NCI-H1436 (cell line): ENCODE measurements at regions not wholly inside any gene's neighbourhood (a gene's known extent, or its start where the extent isn't known, plus 50 kb on each side); places are given as distances from the start of the nearest gene placed in this dataset.
A peak's percentile ranks its signal among the peaks of the same experiment; 100 is the strongest.
"Not testable (repeated sequence)": the region's sequence is repeated elsewhere in the genome, so short reads cannot be mapped to it uniquely, and the experiment has no call there.

ENCODE experiments used
- DNase-seq: peaks from one replicate; lab custom pipeline; 2025; lab: John Stamatoyannopoulos, UW

DNA sequence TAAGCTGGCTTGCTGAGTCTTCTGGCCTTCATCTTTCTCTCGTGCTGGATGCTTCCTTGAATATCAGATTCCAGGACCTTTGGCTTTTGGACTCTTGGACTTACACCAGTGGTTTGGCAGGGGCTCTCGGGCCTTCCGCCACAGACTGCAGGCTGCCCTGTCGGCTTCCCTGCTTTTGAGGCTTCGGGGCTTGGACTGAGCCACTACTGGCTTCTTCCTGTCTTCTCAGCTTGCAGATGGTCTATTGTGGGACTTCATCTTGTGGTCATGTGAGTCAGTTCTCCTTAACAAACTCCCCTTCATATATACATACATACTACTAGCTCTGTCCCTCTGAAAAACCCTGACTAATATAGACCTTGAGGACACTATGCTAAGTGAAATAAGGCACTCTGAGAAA, 78.3 kb upstream of the SSBP2 start:
- no peak for DNase-seq

DNA sequence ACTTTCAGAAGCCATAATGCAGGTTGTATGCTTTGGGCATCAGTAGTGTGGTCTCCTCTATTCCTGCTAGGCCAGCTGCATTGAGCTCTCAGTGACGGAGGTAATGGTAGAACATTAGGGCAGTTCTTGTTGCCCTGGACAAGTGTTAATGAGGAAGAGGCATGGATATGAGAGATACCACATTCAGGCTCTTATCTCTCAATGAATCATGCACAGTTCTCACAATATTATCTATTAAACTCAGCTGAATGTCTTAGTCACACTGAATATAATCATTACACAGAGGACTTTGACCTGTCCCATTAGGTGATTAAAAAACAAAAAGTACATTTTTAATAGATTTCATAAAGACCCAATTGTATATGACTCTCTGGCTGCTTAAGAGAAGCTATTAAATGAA, 76.6 kb upstream of the SSBP2 start:
- DNase-seq: no peak

DNA sequence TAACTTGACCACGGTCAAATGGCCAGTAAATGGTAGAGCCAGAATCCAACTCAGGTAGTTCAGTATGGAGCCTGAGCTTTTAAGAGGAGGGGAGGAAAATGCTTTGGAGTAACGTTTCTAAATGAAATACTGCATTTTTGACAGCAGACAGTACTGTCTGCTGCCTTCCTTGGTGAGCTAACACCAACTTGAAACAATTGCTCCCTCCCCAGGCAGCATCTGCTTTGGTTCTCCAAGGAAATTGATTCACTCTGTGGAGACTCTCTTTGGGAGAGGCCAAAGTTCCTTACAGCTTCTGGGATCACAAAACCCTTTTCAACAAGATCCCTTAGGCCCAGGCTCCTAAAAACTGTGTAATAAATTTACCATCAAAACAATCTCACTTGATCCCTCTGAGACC, 75.2 kb upstream of the SSBP2 start:
- DNase-seq: no peak

DNA sequence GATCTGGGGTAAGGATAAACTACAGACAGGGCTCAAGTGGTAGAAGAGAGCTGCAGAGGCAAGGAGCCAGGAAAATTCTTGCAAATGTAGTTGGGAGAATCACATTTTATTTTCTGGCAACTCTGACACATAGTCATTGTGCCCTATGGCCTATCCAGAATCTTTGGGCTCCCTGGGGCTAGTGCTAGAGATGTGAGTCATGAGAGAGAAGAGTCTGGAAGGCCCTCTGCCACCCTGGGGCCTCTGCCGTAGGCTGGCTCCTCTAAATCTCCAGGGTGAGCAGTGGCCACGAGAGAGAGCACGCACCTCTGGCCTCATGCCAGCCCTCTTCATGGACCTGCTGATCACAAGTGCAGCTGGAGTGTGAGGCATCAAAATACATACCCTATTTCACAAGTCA, 74.3 kb upstream of the SSBP2 start:
- DNase-seq: peak; percentile 52

DNA sequence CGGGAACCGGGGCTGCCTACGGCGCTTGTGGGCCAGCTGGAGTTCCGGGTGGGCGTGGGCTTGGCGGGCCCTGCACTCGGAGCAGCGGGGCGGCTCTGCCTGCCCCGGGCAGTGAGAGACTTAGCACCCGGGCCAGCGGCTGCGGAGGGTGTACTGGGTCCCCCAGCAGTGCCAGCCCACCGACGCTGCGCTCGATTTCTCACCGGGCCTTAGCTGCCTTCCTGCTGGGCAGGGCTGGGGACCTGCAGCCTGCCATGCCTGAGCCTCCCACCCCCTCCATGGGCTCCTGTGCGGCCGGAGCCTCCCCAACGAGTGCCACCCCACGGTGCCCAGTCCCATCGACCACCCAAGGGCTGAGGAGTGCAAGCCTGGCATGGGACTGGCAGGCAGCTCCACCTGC, 72.8 kb upstream of the SSBP2 start:
- not testable (repeated sequence) for DNase-seq

DNA sequence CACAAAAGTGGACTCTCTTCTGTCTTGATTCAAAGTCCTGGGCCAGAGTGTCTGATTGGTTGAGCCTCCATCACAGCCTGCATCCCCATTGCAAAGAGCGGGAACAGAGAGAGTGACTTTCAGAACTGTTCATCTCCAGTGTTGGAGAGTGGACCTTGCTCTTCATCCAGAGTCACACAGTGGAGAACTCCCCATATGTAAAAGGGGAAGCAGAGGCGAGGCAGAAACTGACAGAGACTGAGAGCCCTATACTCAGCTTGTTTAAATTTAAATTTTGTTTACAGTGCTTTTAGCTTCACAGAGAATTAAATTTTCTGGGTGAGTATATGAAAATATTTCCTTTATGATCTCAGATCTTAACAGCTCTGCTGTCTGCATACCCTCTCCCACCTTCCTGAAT, 70.0 kb upstream of the SSBP2 start:
- no peak for DNase-seq

DNA sequence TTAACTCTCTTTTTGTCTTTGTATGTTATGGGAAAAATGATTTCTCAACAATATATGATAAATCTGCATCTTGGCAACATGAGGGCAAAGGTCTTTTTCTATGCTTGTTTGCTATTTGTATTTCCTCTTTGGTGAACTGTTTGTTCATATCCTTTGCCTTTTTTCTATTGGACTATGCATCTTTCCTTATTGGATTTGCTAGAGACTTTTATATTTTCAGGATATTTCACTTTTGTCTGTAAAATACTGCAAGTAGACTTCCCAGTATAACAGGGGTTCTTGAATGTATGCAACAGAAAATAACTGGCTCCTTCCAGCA, 69.4 kb upstream of the SSBP2 start:
- DNase-seq: no peak

DNA sequence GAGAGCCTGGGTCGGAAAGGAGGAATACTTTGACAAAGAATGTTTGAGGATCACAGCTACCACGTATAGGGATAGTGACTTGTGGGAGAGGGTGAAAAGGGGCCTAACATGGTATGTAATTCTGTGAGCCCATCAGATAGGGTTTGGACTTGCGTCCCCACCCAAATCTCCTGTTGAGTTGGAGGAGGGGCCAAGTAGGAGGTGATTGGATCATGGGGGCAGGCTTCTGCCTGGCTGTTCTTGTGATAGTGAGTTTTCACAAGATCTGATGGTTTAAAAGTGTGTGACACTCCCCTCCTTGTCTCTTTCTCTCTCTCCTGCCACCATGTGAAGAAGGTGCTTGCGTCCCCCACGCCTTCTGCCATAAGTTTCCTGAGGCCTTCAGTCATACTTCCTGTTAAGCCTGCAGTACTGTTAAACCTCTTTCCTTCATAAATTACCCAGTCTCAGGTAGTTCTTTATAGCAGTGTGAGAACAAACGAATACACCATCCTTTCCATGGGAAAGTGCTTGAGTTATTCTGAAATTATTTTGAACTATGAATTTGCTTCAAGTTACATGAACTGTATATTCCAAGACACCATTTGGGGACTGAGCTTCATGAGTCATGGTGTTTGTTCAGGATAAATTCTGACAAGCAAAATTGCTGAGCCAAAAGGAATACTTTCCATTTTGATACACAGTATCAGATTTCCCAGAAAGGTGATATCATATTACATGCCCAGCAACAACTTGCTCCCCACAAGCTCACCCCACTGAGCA, 68.8 kb upstream of the SSBP2 start:
- DNase-seq: no peak

DNA sequence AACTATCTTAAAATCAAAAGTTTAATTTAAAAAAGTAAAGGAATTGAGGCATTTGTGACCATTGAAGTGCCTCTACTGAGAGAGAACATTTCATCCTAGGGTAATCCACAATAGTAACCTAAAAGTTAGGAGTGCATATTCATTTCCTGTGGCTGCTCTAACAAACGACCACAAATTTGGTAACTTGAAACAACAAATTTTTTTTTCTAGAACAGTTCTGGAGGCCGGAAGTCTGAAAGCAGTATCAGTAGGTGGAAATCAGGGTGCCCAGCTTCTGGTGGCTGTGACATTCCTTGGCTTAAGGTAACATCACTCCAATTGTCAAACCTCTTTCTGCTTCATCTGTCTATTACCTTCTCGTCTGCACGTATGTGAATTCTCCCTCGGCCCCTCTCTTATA, 67.1 kb upstream of the SSBP2 start:
- no peak for DNase-seq

DNA sequence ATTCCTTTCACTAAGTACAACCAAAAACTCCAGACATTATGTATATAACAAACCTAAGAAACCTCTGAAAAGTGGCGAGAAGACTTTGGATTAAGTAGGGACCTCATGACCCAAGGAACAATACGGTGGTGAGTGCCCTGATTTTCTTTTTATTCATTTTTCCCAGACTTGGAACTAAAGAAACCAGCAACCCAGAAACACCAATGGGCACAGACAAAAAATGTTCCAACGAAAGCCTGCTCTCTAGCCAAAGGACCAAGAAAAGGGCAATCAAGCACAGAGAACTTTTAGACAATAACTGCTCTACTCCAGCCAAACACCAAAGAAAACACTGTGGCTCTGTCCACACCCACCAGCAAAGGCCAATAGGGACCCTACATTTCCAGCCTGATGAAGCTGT, 66.2 kb upstream of the SSBP2 start:
- no peak for DNase-seq

DNA sequence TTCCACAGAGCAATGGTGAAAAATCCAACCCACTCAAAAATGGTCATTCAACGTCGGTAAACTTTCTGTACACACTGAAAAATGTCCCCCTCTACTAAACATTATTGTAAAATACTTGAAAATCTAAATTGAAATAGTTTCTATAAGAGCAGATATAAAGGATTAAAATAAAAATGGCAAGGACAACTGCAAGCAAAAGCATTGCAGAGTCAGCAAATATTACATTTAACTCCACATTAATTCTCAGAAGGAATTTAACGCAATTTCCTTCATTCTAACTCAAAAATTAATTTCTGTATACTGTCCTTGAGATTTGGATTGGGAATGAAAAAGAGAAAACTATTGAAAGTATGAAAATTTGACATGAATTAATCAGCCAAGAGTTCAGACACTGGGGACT, 64.4 kb upstream of the SSBP2 start:
- DNase-seq: no peak

DNA sequence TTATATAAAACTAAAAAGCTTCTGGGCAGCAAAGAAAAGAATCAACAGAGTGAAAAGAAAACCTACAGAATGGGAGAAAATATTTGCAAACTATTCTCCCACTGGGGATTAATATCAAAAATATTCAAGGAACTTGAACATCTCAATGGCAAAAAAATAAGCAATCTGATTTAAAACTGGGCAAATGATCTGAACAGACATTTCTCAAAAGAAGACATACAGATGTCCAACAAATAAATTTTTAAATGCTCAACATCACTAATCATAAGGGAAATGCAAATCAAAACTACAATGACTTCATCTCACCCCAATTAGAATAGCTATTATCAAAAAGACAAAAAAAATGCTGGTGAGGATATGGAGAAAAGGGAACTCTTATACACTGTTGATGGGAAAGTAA, 57.2 kb upstream of the SSBP2 start:
- DNase-seq: no peak

DNA sequence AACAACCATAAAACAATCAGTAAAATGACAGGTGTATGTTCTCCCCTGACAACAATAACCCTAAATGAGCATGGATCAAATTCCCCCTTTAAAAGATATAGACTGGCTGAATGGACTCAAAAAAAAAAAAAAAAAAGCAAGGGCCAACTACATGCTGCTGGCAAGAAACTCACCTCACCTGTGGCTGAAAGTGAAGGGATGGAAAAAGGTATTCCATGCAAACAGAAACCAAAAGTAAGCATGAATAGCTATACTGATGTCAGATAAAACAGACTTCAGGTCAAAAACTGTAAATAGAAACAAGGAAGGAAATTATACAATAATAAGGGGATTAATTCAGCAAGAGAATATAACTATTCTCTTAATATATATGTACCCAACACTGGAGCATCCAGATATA, 54.2 kb upstream of the SSBP2 start:
- DNase-seq: no peak

DNA sequence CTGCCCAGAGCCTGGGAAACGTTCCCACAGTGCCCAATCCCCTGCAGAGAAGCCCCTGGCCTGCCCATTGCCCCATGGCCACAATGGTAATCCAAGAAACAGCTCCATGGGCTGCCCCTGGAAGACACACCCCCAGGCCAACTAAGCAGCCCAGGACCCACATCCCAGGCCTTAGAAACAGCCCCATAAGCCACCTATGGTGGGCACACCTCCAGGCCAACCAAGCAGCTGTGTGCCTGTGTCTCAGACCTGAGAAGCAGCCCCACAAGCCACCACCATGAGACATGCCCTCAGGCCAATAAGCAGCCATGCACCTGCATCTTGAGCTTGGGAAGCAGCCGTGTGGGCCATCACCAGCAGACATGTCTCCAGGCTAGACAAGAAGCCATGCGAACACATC, 52.9 kb upstream of the SSBP2 start:
- no peak for DNase-seq

DNA sequence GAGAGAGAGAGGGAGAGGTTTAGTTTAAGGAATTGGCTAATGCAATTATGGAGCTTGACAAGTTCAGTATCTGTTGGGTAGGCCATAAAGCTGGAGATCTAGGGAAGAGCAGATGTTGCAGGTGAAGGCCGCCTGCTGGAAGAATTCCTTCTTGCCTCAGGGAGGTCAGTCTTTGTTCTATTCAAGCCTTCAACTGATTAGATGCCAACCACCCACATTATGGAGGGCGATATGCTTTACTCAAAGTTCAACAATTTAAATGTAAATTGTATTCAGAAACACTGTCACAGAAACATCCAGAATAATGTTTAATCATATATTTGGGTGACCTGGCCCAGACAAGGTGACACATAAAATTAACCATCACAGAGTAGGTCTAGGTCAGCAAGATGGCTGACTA, 51.7 kb upstream of the SSBP2 start:
- no peak for DNase-seq

DNA sequence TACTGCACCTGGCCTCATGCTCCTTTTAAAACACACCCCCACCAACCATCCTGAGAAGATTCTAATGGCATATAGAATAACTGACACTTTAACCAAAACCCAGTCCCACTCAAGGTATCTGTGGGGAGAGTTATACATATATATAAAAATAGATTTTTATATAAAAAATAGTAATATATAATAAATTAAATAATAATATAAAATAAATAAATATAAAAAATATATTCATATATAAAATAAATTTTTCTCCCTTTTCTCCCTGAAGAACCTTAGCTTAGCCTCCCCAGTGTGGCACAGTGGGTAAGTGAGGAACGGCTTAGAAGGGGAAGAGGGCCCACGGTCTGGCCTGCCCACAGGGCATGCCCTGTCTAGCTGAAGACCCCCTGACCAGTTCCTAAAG, 51.1 kb upstream of the SSBP2 start:
- DNase-seq: no peak

DNA sequence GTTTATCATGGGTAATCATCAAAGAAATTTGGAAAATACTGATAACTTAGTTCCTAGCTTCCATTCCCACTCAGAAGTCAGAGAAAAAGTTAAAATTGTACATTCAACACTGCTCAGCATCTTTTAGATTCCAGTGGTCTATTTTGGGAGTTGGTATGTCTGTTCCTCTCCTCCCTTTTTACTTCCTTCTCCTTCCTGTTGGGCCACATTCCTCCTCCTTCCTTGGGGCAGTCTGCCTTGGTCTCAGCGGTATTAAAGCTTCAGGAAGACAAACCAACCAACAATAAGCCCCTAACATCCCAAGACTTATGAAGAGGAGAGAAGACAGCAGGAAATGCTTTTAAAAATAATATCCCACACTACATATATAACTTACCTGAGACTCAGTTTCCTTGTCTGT, 49.9 kb upstream of the SSBP2 start:
- no peak for DNase-seq
